OCI-LY1 (cell line): ENCODE measurements at regions not wholly inside any gene's neighbourhood (a gene's known extent, or its start where the extent isn't known, plus 50 kb on each side); places are given as distances from the start of the nearest gene placed in this dataset.

Experiments used
- EZH2 ChIP-seq: fragments of 200-600 bp; sonication (generic), shearing (Covaris generic); IDR thresholded peaks from 2 replicates; pipeline ENCODE4 v1.8.0; 2017; ENCODE audit warnings: borderline replicate concordance, mixed run types, mild to moderate bottlenecking, antibody characterized with exemption, low read length, moderate library complexity, mixed read lengths
- TF ChIP-seq, protein P1 (sequence below): fragments of 200-600 bp; sonication (generic), shearing (Covaris generic); IDR thresholded peaks from 2 replicates; pipeline ENCODE4 v1.5.1; 2017; ENCODE audit warnings: mild to moderate bottlenecking, antibody characterized with exemption, low read length, moderate library complexity, mixed read lengths

DNA sequence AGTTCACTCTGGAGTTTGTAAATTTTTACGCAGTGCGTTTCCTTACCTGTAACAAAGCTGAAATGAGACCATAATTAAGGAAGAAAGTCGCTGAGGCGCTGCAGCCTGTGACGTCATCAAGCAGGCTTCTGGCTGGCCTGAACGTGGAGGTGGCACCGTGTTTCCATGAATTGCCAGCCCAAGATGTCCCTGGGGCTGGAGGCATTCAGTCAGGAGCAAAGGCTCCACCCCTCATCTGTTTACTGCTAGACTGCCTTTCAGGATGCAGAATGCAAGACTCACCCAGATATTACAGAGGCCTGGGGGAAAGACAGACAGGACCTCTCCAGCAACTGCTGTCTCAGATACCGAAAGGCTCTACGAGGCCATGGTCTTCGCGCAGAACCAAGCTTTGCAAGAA is 424.6 kb downstream of the TSHZ3 start:
- TF ChIP-seq, protein P1, sequence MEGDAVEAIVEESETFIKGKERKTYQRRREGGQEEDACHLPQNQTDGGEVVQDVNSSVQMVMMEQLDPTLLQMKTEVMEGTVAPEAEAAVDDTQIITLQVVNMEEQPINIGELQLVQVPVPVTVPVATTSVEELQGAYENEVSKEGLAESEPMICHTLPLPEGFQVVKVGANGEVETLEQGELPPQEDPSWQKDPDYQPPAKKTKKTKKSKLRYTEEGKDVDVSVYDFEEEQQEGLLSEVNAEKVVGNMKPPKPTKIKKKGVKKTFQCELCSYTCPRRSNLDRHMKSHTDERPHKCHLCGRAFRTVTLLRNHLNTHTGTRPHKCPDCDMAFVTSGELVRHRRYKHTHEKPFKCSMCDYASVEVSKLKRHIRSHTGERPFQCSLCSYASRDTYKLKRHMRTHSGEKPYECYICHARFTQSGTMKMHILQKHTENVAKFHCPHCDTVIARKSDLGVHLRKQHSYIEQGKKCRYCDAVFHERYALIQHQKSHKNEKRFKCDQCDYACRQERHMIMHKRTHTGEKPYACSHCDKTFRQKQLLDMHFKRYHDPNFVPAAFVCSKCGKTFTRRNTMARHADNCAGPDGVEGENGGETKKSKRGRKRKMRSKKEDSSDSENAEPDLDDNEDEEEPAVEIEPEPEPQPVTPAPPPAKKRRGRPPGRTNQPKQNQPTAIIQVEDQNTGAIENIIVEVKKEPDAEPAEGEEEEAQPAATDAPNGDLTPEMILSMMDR: no peak
- TF ChIP-seq EZH2: no peak
